IMR-90 (cell line): ENCODE measurements at regions not wholly inside any gene's neighbourhood (a gene's known extent, or its start where the extent isn't known, plus 50 kb on each side); places are given as distances from the start of the nearest gene placed in this dataset.

ENCODE experiments used
- ATAC-seq: fragments of 200-7000 bp; cut with Tn5 transposase; 2 replicates; pipeline ENCODE4 v1.9.1; 2020; ENCODE audit warnings: low read depth, mild to moderate bottlenecking, moderate library complexity
- BruUV-seq: library from RNA; stranded (reverse); fragments of 400-500 nt; replicated peaks from 2 replicates; lab custom pipeline; 2021; lab: Mats Ljungman, UMichigan
- CTCF ChIA-PET: fragments of 300-600 bp; formaldehyde crosslinking; extraction: SDS; loops from one replicate; lab custom pipeline; 2021; ENCODE audit warnings: antibody characterized with exemption; lab: Yijun Ruan, JAX
- POLR2A ChIA-PET: fragments of 300-600 bp; sonication (Branson Sonifier 250); formaldehyde crosslinking; loops from one replicate; lab custom pipeline; 2022; ENCODE audit warnings: antibody characterized with exemption; ENCODE audit not compliant: unreplicated experiment; lab: Charles Lee
- DNase-seq: peaks from one replicate; pipeline ENCODE4 v3.0.0; 2013
- H2AFZ ChIP-seq: replicated peaks from 2 replicates; pipeline ENCODE3; 2013; ENCODE audit warnings: low read length, mild to moderate bottlenecking; ENCODE audit not compliant: poor library complexity
- H2AK5ac ChIP-seq: 2 replicates; pipeline ENCODE4 v1.6.1; 2013; ENCODE audit warnings: low read depth, low read length, inconsistent platforms
- H2AK9ac ChIP-seq: replicated peaks from 2 replicates; pipeline ENCODE3; 2013; ENCODE audit warnings: mild to moderate bottlenecking, low read depth, low read length, moderate library complexity; ENCODE audit not compliant: poor library complexity
- H2BK120ac ChIP-seq: 2 replicates; pipeline ENCODE4 v1.6.1; 2013; ENCODE audit warnings: low read depth, low read length, inconsistent platforms
- H2BK15ac ChIP-seq: 3 replicates; pipeline ENCODE4 v1.6.1; 2013; ENCODE audit warnings: low read depth, low read length, inconsistent platforms
- H2BK20ac ChIP-seq: 2 replicates; pipeline ENCODE4 v1.6.1; 2013; ENCODE audit warnings: low read depth, mild to moderate bottlenecking, inconsistent platforms, low read length, moderate library complexity
- H2BK5ac ChIP-seq: 2 replicates; pipeline ENCODE4 v1.6.1; 2013; ENCODE audit warnings: mild to moderate bottlenecking, low read depth, low read length, inconsistent platforms; ENCODE audit not compliant: poor library complexity, severe bottlenecking
- H3K14ac ChIP-seq: replicated peaks from 2 replicates; pipeline ENCODE4 v1.6.1; 2013; ENCODE audit warnings: low read depth, low read length, inconsistent platforms
- H3K18ac ChIP-seq: 2 replicates; pipeline ENCODE4 v1.6.1; 2013; ENCODE audit warnings: low read depth, low read length, control low read depth
- H3K23ac ChIP-seq: 2 replicates; pipeline ENCODE4 v1.6.1; 2013; ENCODE audit warnings: low read depth, low read length, inconsistent platforms
- H3K27ac ChIP-seq: 2 replicates; pipeline ENCODE4 v1.5.1; 2013; ENCODE audit warnings: mild to moderate bottlenecking, control low read depth, low read length; ENCODE audit not compliant: insufficient read depth
- H3K27me3 ChIP-seq: 2 replicates; pipeline ENCODE4 v1.6.1; 2013; ENCODE audit warnings: low read length; ENCODE audit not compliant: control insufficient read depth, insufficient read depth
- H3K36me3 ChIP-seq: 2 replicates; pipeline ENCODE4 v1.6.1; 2013; ENCODE audit warnings: low read length, mixed read lengths; ENCODE audit not compliant: control insufficient read depth, insufficient read depth
- H3K4ac ChIP-seq: 2 replicates; pipeline ENCODE4 v1.6.1; 2013; ENCODE audit warnings: low read depth, low read length, inconsistent platforms
- H3K4me1 ChIP-seq: 2 replicates; pipeline ENCODE4 v1.6.1; 2013; ENCODE audit warnings: low read length, mixed read lengths; ENCODE audit not compliant: control insufficient read depth, insufficient read depth
- H3K4me2 ChIP-seq: 2 replicates; pipeline ENCODE4 v1.6.1; 2013; ENCODE audit warnings: low read depth, mild to moderate bottlenecking, control low read depth, low read length, moderate library complexity
- H3K4me3 ChIP-seq: 2 replicates; pipeline ENCODE4 v1.5.1; 2013; ENCODE audit warnings: low read depth, mild to moderate bottlenecking, control low read depth, low read length, moderate library complexity; ENCODE audit not compliant: insufficient read depth
- H3K56ac ChIP-seq: 2 replicates; pipeline ENCODE4 v1.6.1; 2013; ENCODE audit warnings: low read length, inconsistent platforms; ENCODE audit not compliant: insufficient read depth; ENCODE audit errors: extremely low read depth
- H3K79me1 ChIP-seq, 2 experiments: 2 replicates each; pipeline ENCODE4 v1.6.1; 2013; ENCODE audit warnings: low read length in 2 of 2, inconsistent platforms in 1 of 2, low read depth in 1 of 2
- H3K9ac ChIP-seq: 2 replicates; pipeline ENCODE4 v1.6.1; 2013; ENCODE audit warnings: low read depth, low read length, control low read depth
- H3K9me1 ChIP-seq: 2 replicates; pipeline ENCODE4 v1.6.1; 2013; ENCODE audit warnings: low read length, inconsistent platforms; ENCODE audit not compliant: insufficient read depth
- H3K9me3 ChIP-seq: 2 replicates; pipeline ENCODE4 v1.6.1; 2013; ENCODE audit warnings: low read length; ENCODE audit not compliant: control insufficient read depth, insufficient read depth
- H4K20me1 ChIP-seq: 2 replicates; pipeline ENCODE4 v1.6.1; 2013; ENCODE audit warnings: low read length, inconsistent platforms; ENCODE audit not compliant: insufficient read depth
- H4K5ac ChIP-seq: 2 replicates; pipeline ENCODE4 v1.6.1; 2013; ENCODE audit warnings: mild to moderate bottlenecking, low read depth, low read length, control low read depth
- H4K8ac ChIP-seq, 2 experiments: 2 replicates each; pipeline ENCODE4 v1.6.1; 2013; ENCODE audit warnings: low read depth in 2 of 2, low read length in 2 of 2, control low read depth in 1 of 2, inconsistent platforms in 1 of 2
- H4K91ac ChIP-seq: 2 replicates; pipeline ENCODE4 v1.6.1; 2013; ENCODE audit warnings: low read depth, low read length, inconsistent platforms; ENCODE audit not compliant: insufficient read depth
- FOS ChIP-seq: fragments of 150-350 bp; IDR thresholded peaks from 2 replicates; pipeline ENCODE4 v1.6.1; 2016; ENCODE audit warnings: low read depth, low read length
- MAZ ChIP-seq: IDR thresholded peaks from 2 replicates; pipeline ENCODE4 v1.6.1; 2012; ENCODE audit warnings: low read depth, mild to moderate bottlenecking, low read length, improper control_type of control experiment, moderate library complexity, borderline replicate concordance
- MXI1 ChIP-seq: IDR thresholded peaks from 2 replicates; pipeline ENCODE4 v1.6.1; 2012; ENCODE audit warnings: low read depth, mild to moderate bottlenecking, low read length, moderate library complexity, borderline replicate concordance
- NFE2L2 ChIP-seq: fragments of 150-350 bp; IDR thresholded peaks from 2 replicates; pipeline ENCODE4 v1.6.1; 2016; ENCODE audit warnings: low read depth, mild to moderate bottlenecking, low read length
- RAD21 ChIP-seq: IDR thresholded peaks from 2 replicates; pipeline ENCODE4 v1.6.1; 2012; ENCODE audit warnings: low read length, improper control_type of control experiment
- SMC3 ChIP-seq: fragments of 150-350 bp; IDR thresholded peaks from 2 replicates; pipeline ENCODE4 v1.6.1; 2016; ENCODE audit warnings: low read depth, mild to moderate bottlenecking, antibody characterized with exemption, low read length, moderate library complexity
- WGBS, 2 experiments: methylation state at CpG; one replicate each; pipeline versions ENCODE4 v1.1.5 to v1.1.7; 2013; ENCODE audit warnings: missing lambda C conversion rate in 2 of 2; ENCODE audit not compliant: insufficient read length in 1 of 2; ENCODE audit errors: extremely low coverage in 2 of 2; 5-methylcytosine and 5-hydroxymethylcytosine counted together
- dilution Hi-C: fragments of 300-500 bp; cut with HindIII; formaldehyde crosslinking; loops from one replicate; pipeline ENCODE4 v1.14.3; 2018; ENCODE audit warnings: low sequenced_read_pairs; ENCODE audit not compliant: unreplicated experiment
- in situ Hi-C: fragments of 300-500 bp; cut with MboI; formaldehyde crosslinking; loops from 3 replicates; pipeline ENCODE4 v1.14.3; 2019; ENCODE audit warnings: low sequenced_read_pairs, inconsistent platforms, mixed read lengths
- intact Hi-C: fragments of 100-400 bp; cut with micrococcal nuclease; formaldehyde crosslinking; loops from 2 replicates; pipeline ENCODE4 v1.10.0; 2022
- TF ChIP-seq, protein P1 (sequence below): fragments of 150-350 bp; IDR thresholded peaks from 2 replicates; pipeline ENCODE4 v1.6.1; 2017; ENCODE audit warnings: mild to moderate bottlenecking, antibody characterized with exemption, low read length, low read depth

DNA sequence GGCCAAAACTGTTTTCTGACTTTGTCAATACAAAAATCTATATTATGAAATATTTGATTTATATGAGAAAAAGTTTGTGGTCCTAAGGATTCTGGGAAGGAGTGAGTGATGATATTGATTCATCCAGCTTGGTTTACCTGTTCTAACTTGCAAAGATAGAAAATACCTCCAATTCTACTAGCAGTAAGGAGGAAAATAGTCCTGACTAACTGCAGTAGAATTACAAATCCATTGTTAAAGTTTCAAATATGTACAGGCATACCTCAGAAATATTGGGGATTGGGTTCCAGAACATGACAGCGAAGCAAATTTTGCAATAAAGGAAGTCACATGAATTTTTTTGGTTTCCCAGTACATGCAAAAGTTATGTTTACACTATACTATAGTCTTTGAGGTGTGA lies 158.8 kb upstream of the CYRIA start:
- ATAC-seq (no peak), DNase-seq (no peak)
- TF ChIP-seq FOS, result no peak
- no peak for TF ChIP-seq RAD21
- TF ChIP-seq, protein P1, sequence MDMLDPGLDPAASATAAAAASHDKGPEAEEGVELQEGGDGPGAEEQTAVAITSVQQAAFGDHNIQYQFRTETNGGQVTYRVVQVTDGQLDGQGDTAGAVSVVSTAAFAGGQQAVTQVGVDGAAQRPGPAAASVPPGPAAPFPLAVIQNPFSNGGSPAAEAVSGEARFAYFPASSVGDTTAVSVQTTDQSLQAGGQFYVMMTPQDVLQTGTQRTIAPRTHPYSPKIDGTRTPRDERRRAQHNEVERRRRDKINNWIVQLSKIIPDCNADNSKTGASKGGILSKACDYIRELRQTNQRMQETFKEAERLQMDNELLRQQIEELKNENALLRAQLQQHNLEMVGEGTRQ, result no peak
- no peak for TF ChIP-seq SMC3
- no peak for TF ChIP-seq MXI1
- TF ChIP-seq NFE2L2, result no peak
- no peak for TF ChIP-seq MAZ
- H2BK15ac ChIP-seq, result no peak overlapping the region
- no peak overlapping the region for H3K56ac ChIP-seq
- H3K4ac ChIP-seq, result no peak overlapping the region
- intact Hi-C loops (no loop called here), in situ Hi-C loops (no loop called here), dilution Hi-C loops (no loop called here)
- no peak overlapping the region for H2BK20ac ChIP-seq
- no peak overlapping the region for H3K14ac ChIP-seq
- no peak overlapping the region for H3K4me2 ChIP-seq
- POLR2A ChIA-PET, result no interaction called here
- H3K27me3 ChIP-seq, result no peaks in the 10 kb centered on the region
- H2BK5ac ChIP-seq, result no peak overlapping the region
- BruUV-seq, result no TSS peak
- H3K9me3 ChIP-seq, result no peaks in the 10 kb centered on the region
- no peak overlapping the region for H2AK5ac ChIP-seq
- H3K18ac ChIP-seq, result no peak overlapping the region
- no peak overlapping the region for H4K91ac ChIP-seq
- H2BK120ac ChIP-seq, result no peak overlapping the region
- no peaks in the 10 kb centered on the region for H3K4me1 ChIP-seq
- H3K9me1 ChIP-seq, result no peaks in the 10 kb centered on the region
- H3K36me3 ChIP-seq, result no peaks in the 10 kb centered on the region
- H3K27ac ChIP-seq, result no peak overlapping the region
- no CpG with 5 or more reads among the region's 1 CpG for WGBS, 2 experiments
- H4K20me1 ChIP-seq, result no peaks in the 10 kb centered on the region
- H3K4me3 ChIP-seq, result no peak overlapping the region
- CTCF ChIA-PET, result no interaction called here
- no peak overlapping the region for H3K23ac ChIP-seq
- no peak overlapping the region for H2AK9ac ChIP-seq
- H2AFZ ChIP-seq, result no peak overlapping the region
- no peaks in the 10 kb centered on the region for H3K79me1 ChIP-seq
- H3K9ac ChIP-seq, result no peak overlapping the region
- no peak overlapping the region for H4K5ac ChIP-seq
- H4K8ac ChIP-seq, result no peak overlapping the region
